ENCODE measurements at regions not wholly inside any gene's neighbourhood (a gene's known extent, or its start where the extent isn't known, plus 50 kb on each side); places are given as distances from the start of the nearest gene placed in this dataset.

DNA sequence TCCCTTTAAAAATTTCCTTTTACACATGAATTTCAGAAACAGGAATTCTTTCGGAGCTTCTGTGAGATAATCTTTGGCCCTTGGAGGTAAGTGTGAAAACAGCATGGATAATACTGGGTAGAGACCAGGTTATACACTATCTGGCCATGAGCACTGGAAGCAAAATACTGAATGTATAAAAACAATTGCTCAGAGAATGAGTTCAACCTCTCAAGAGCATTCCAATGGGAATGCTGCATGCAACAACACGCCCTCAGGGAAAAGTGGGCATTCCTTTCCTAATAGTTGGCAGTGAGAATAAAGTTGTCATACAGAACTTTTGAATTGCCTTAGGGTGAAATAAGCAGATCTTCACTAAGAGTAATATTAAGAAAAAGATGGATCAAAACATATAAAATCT lies 574.8 kb upstream of the DIPK2B start:
- peaks cover 7 to 10% (median 9%) of the 10 kb centered on the region in 4 donors for H3K4me1 ChIP-seq
- DNase-seq (no peak), ATAC-seq (ENCODE audit: low FRiP score in 2 of 2) (no peak)
- no peak overlapping the region for H3K27ac ChIP-seq
- TF ChIP-seq EP300 (IDR thresholded peaks at IDR 0.05), result no peak
- no peak for TF ChIP-seq POLR2AphosphoS5 (IDR thresholded peaks at IDR 0.05)
- no peak for TF ChIP-seq POLR2A (IDR thresholded peaks at IDR 0.05)
- TF ChIP-seq, protein P1, sequence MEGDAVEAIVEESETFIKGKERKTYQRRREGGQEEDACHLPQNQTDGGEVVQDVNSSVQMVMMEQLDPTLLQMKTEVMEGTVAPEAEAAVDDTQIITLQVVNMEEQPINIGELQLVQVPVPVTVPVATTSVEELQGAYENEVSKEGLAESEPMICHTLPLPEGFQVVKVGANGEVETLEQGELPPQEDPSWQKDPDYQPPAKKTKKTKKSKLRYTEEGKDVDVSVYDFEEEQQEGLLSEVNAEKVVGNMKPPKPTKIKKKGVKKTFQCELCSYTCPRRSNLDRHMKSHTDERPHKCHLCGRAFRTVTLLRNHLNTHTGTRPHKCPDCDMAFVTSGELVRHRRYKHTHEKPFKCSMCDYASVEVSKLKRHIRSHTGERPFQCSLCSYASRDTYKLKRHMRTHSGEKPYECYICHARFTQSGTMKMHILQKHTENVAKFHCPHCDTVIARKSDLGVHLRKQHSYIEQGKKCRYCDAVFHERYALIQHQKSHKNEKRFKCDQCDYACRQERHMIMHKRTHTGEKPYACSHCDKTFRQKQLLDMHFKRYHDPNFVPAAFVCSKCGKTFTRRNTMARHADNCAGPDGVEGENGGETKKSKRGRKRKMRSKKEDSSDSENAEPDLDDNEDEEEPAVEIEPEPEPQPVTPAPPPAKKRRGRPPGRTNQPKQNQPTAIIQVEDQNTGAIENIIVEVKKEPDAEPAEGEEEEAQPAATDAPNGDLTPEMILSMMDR (IDR thresholded peaks at IDR 0.05), result no peak
- H3K9me3 ChIP-seq, result no peaks in the 10 kb centered on the region
- H3K36me3 ChIP-seq, result no peaks in the 10 kb centered on the region
- WGBS, 2 donors, result 67 to 86% methylated on average over 2 of the region's 2 CpGs
- no peak overlapping the region for H3K4me3 ChIP-seq
- H3K27me3 ChIP-seq, result no peaks in the 10 kb centered on the region

DNA sequence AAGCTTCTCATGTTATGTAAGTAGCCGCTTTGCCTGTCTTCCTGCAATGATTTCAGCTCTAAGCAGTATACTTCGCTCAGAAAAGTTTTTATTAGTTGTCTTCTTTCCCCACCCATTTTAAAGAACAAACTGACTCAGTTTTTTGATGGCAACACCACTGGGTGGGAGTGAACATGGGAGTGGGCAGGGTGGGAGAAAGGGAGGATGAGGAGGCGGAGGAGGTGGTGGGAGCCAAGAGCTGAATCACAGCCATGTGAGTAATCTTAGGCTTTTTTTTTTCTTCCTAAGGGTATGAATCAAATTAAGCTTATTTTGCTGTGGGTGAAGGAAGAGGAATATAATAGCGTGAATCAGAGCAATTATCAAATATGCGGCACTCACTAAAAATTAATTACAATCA lies 574.3 kb upstream of the DIPK2B start:
- WGBS, 2 donors, result 69 to 74% methylated on average over 4 to 5 of the region's 5 CpGs
- H3K4me3 ChIP-seq, result no peak overlapping the region
- DNase-seq, result no peak
- no peaks in the 10 kb centered on the region for H3K9me3 ChIP-seq
- peak in 1 of 2 donors; percentile 75 for ATAC-seq (ENCODE audit: low FRiP score in 2 of 2)
- peaks cover 7 to 10% (median 9%) of the 10 kb centered on the region in 4 donors for H3K4me1 ChIP-seq
- no peaks in the 10 kb centered on the region for H3K27me3 ChIP-seq
- no peaks in the 10 kb centered on the region for H3K36me3 ChIP-seq
- no peak for TF ChIP-seq EP300 (IDR thresholded peaks at IDR 0.05)
- TF ChIP-seq POLR2A (IDR thresholded peaks at IDR 0.05), result no peak
- no peak for TF ChIP-seq POLR2AphosphoS5 (IDR thresholded peaks at IDR 0.05)
- TF ChIP-seq, protein P1 (IDR thresholded peaks at IDR 0.05), result no peak
- no peak overlapping the region for H3K27ac ChIP-seq

DNA sequence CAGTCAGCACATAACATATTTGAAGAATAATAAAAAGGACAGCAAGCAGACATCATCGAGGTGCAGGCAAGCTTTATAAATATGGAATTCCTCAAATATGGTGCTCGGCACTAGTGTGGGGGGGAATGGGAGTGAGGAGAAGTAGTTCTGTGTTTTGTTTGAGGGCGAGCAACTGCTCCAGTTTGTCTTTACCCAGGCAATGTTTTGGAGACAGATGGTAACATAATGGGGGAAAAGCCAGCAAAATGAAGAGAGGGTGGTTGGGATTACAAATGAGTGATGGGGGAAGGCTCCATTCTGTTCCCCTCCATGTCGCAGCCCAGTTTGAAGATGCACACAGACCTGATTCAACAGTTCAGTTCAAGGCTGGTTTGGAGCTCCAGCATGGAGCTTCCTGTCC lies 572.9 kb upstream of the DIPK2B start:
- ATAC-seq (ENCODE audit: low FRiP score in 2 of 2) (no peak), DNase-seq (no peak)
- TF ChIP-seq POLR2AphosphoS5 (IDR thresholded peaks at IDR 0.05) (no peak), EP300 (IDR thresholded peaks at IDR 0.05) (no peak), POLR2A (IDR thresholded peaks at IDR 0.05) (no peak)
- TF ChIP-seq, protein P1 (IDR thresholded peaks at IDR 0.05), result no peak
- Histone ChIP-seq H3K36me3 (no peaks in the 10 kb centered on the region), H3K4me1 (peaks cover 7 to 10% (median 9%) of the 10 kb centered on the region in 4 donors), H3K4me3 (no peak overlapping the region), H3K9me3 (no peaks in the 10 kb centered on the region), H3K27ac (no peak overlapping the region), H3K27me3 (no peaks in the 10 kb centered on the region)
- 83 to 96% methylated on average over 4 of the region's 4 CpGs for WGBS, 2 donors

DNA sequence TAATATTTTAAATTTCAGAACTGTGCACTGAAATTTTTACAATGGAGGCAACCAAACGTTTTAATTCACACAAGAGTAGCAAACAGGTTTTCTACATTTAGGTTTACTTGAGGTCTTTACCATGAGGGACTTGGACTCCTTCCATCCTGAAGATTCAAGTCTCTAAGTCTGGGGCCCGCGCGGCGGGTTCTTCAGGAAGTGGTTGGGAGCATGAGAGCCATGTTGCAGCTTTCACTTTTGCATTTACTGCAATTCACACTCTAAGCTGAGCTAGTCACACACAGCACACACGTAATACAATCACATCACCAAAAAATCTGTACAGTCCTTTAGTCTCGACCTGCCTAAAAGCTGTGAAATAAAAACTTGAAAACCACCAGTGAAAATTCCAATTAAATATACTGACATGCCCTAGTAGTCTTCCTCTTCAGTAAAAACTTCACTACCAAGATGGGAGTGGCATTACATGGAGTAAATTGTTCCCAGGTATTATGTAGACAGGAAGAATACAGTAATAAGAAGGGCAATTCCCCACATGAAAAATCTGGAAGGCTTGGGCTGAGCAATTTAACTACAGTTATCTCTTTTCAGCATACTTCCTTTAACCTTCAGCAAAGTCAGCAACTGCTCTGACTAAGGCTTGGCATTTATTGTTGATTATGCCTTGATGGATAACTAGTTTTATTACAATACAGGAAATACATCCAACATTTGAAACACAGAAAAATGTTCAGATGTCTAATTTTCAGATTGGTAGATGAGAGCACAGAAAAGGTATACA lies 571.1 kb upstream of the DIPK2B start:
- Histone ChIP-seq H3K36me3 (no peaks in the 10 kb centered on the region), H3K9me3 (no peaks in the 10 kb centered on the region), H3K4me3 (peak overlapping the region in 3 of 4 donors; percentile 31 to 54 (median 49)), H3K27me3 (no peaks in the 10 kb centered on the region), H3K27ac (peak overlapping the region; percentile 84 to 85 (median 85)), H3K4me1 (peaks cover 7 to 10% (median 9%) of the 10 kb centered on the region in 4 donors)
- WGBS, 2 donors, result 10 to 24% methylated on average over 7 of the region's 7 CpGs
- ATAC-seq (ENCODE audit: low FRiP score in 2 of 2) (no peak), DNase-seq (peak; percentile 29 to 50)
- TF ChIP-seq POLR2AphosphoS5 (IDR thresholded peaks at IDR 0.05) (no peak), EP300 (IDR thresholded peaks at IDR 0.05) (no peak), POLR2A (IDR thresholded peaks at IDR 0.05) (no peak)
- TF ChIP-seq, protein P1 (IDR thresholded peaks at IDR 0.05), result no peak
